AG20443 (cell line): ENCODE measurements at regions not wholly inside any gene's neighbourhood (a gene's known extent, or its start where the extent isn't known, plus 50 kb on each side); places are given as distances from the start of the nearest gene placed in this dataset.

Experiments used
- DNase-seq: peaks from one replicate; pipeline ENCODE4 v3.0.0; 2012; ENCODE audit warnings: low spot score, mixed read lengths

- DNase-seq = no peak
Observed at GRCh38 chr20:34163307-34163706, 51.3 kb upstream of the EIF2S2 start.

GRCh38 chr20:34164381-34164984 is 52.4 kb upstream of the EIF2S2 start:
- DNase-seq = no peak

- no peak for DNase-seq
Observed at GRCh38 chr20:34165018-34165619, 53.1 kb upstream of the EIF2S2 start.

GRCh38 chr20:34171640-34172039 is 59.6 kb upstream of the EIF2S2 start:
- no peak for DNase-seq

GRCh38 chr20:34172926-34173325 is 60.9 kb upstream of the EIF2S2 start:
- no peak for DNase-seq

GRCh38 chr20:34175079-34175478 is 63.0 kb upstream of the EIF2S2 start:
- DNase-seq = no peak

- no peak for DNase-seq
Observed at GRCh38 chr20:34175879-34176278, 63.8 kb upstream of the EIF2S2 start.

GRCh38 chr20:34177052-34177451 is 64.2 kb upstream of the ASIP start:
- DNase-seq = no peak

- no peak for DNase-seq
Observed at GRCh38 chr20:34179637-34180360, 61.4 kb upstream of the ASIP start.

GRCh38 chr20:34180460-34181120 is 60.6 kb upstream of the ASIP start:
- DNase-seq = no peak

GRCh38 chr20:34181484-34181883 is 59.7 kb upstream of the ASIP start:
- no peak for DNase-seq

GRCh38 chr20:34185766-34186620 is 55.2 kb upstream of the ASIP start:
- DNase-seq = peak; percentile 83

- DNase-seq = no peak
Observed at GRCh38 chr20:34189572-34190163, 51.6 kb upstream of the ASIP start.

GRCh38 chr20:34190262-34190661 is 51.0 kb upstream of the ASIP start:
- no peak for DNase-seq

GRCh38 chr20:34190679-34191090 is 50.5 kb upstream of the ASIP start:
- peak; percentile 95 for DNase-seq
